GM23338 (cell line): ENCODE measurements at regions not wholly inside any gene's neighbourhood (a gene's known extent, or its start where the extent isn't known, plus 50 kb on each side); places are given as distances from the start of the nearest gene placed in this dataset.

Experiments
- ATAC-seq: fragments of 200-7000 bp; cut with Tn5 transposase; 3 replicates; pipeline ENCODE4 v1.9.1; 2020
- DNase-seq: peaks from one replicate; pipeline ENCODE4 v3.0.0-alpha.2; 2015; ENCODE audit warnings: low spot score
- H2AFZ ChIP-seq: fragments of 200-600 bp; sonication (generic); 2 replicates; pipeline ENCODE4 v1.8.0; 2016; ENCODE audit warnings: antibody characterized with exemption, mild to moderate bottlenecking, moderate library complexity
- H3F3A ChIP-seq: fragments of 200-600 bp; sonication (generic); replicated peaks from 2 replicates; pipeline ENCODE4 v1.8.0; 2017; ENCODE audit warnings: antibody characterized with exemption, mixed run types, low read depth
- H3K27ac ChIP-seq: fragments of 200-600 bp; sonication (generic); 2 replicates; pipeline ENCODE4 v1.6.1; 2016; ENCODE audit warnings: low read depth
- H3K27me3 ChIP-seq: fragments of 200-600 bp; sonication (generic); 2 replicates; pipeline ENCODE4 v1.8.0; 2016; ENCODE audit warnings: mild to moderate bottlenecking, mixed run types, moderate library complexity; ENCODE audit not compliant: insufficient read depth
- H3K36me3 ChIP-seq: fragments of 200-600 bp; sonication (generic); 2 replicates; pipeline ENCODE4 v1.8.0; 2016; ENCODE audit warnings: mild to moderate bottlenecking; ENCODE audit not compliant: insufficient read depth
- H3K4me1 ChIP-seq: fragments of 200-600 bp; sonication (generic); 2 replicates; pipeline ENCODE4 v1.8.0; 2016; ENCODE audit warnings: mild to moderate bottlenecking, moderate library complexity; ENCODE audit not compliant: insufficient read depth
- H3K4me2 ChIP-seq: fragments of 200-600 bp; sonication (generic); 2 replicates; pipeline ENCODE4 v1.7.1; 2017; ENCODE audit warnings: mixed run types
- H3K4me3 ChIP-seq: fragments of 200-600 bp; sonication (generic); 2 replicates; pipeline ENCODE4 v1.6.1; 2016; ENCODE audit warnings: mixed run types
- H3K79me2 ChIP-seq: fragments of 200-600 bp; sonication (generic); replicated peaks from 2 replicates; pipeline ENCODE4 v1.8.0; 2017; ENCODE audit warnings: mild to moderate bottlenecking; ENCODE audit not compliant: insufficient read depth
- H3K9me2 ChIP-seq: fragments of 200-600 bp; sonication (generic); 2 replicates; pipeline ENCODE4 v1.8.0; 2017; ENCODE audit not compliant: insufficient read depth
- H4K20me1 ChIP-seq: fragments of 200-600 bp; sonication (generic); replicated peaks from 2 replicates; pipeline ENCODE4 v1.8.0; 2017; ENCODE audit warnings: mild to moderate bottlenecking; ENCODE audit not compliant: insufficient read depth
- H3K27ac Mint-ChIP-seq: 2 replicates; pipeline ENCODE4 v1.8.0; 2020; ENCODE audit warnings: inconsistent platforms, mild to moderate bottlenecking, moderate library complexity, mixed read lengths
- H3K27me3 Mint-ChIP-seq: 3 replicates; pipeline ENCODE4 v1.8.0; 2022; ENCODE audit warnings: low read depth, mild to moderate bottlenecking, moderate library complexity, mixed read lengths, inconsistent platforms; ENCODE audit not compliant: insufficient read depth, poor library complexity
- H3K36me3 Mint-ChIP-seq: 3 replicates; pipeline ENCODE4 v1.8.0; 2021; ENCODE audit warnings: low read depth, mild to moderate bottlenecking, inconsistent platforms, moderate library complexity, mixed read lengths
- H3K4me1 Mint-ChIP-seq: 3 replicates; pipeline ENCODE4 v1.8.0; 2020; ENCODE audit warnings: mild to moderate bottlenecking, inconsistent platforms, mixed read lengths
- H3K4me3 Mint-ChIP-seq: 3 replicates; pipeline ENCODE4 v1.8.0; 2021; ENCODE audit warnings: moderate library complexity, mild to moderate bottlenecking, inconsistent platforms, mixed read lengths
- H3K9me3 Mint-ChIP-seq: 3 replicates; pipeline ENCODE4 v1.8.0; 2020; ENCODE audit warnings: moderate library complexity, mild to moderate bottlenecking, inconsistent platforms, mixed read lengths
- CREB1 ChIP-seq: fragments of 250-450 bp; sonication (Bioruptor Pico); IDR thresholded peaks from 2 replicates; pipeline ENCODE4 v1.5.0; 2020; ENCODE audit warnings: low read depth, mild to moderate bottlenecking, moderate library complexity
- CTCF ChIP-seq, 2 experiments: fragments of 200-600 bp in 1 of 2; sonication (generic) in 1 of 2; conservative IDR thresholded peaks; 2 replicates each; pipeline versions ENCODE4 v1.5.1 to v1.6.1; 2016 to 2017; ENCODE audit warnings: antibody characterized with exemption in 2 of 2, low read depth in 2 of 2, mild to moderate bottlenecking in 2 of 2, moderate library complexity in 1 of 2
- ETS1 ChIP-seq: IDR thresholded peaks from 2 replicates; pipeline ENCODE4 v1.6.1; 2016; ENCODE audit warnings: antibody characterized with exemption
- EZH2phosphoT487 ChIP-seq: fragments of 200-600 bp; sonication (generic); IDR thresholded peaks from one replicate; pipeline ENCODE4 v1.8.1; 2018; ENCODE audit warnings: antibody characterized with exemption; ENCODE audit not compliant: unreplicated experiment
- NANOG ChIP-seq: IDR thresholded peaks from 2 replicates; pipeline ENCODE4 v1.6.1; 2016; ENCODE audit warnings: antibody characterized with exemption, borderline replicate concordance
- STAT1 ChIP-seq: IDR thresholded peaks from one replicate; pipeline ENCODE4 v1.6.1; 2016; ENCODE audit warnings: antibody characterized with exemption; ENCODE audit not compliant: unreplicated experiment
- ZNF114 ChIP-seq: fragments of 250-450 bp; sonication (Bioruptor Pico); IDR thresholded peaks from 2 replicates; pipeline ENCODE4 v1.5.0; 2020; ENCODE audit warnings: mild to moderate bottlenecking, moderate library complexity
- ZNF331 ChIP-seq: fragments of 250-450 bp; sonication (Bioruptor Pico); IDR thresholded peaks from 2 replicates; pipeline ENCODE4 v1.5.0; 2020; ENCODE audit warnings: low read depth, mild to moderate bottlenecking, moderate library complexity
- ZNF462 ChIP-seq: fragments of 250-450 bp; sonication (Bioruptor Pico); IDR thresholded peaks from 2 replicates; pipeline ENCODE4 v1.5.0; 2020; ENCODE audit warnings: mild to moderate bottlenecking, moderate library complexity

- TF ChIP-seq ZNF462 (CRISPR knock-in tag): no peak
Observed at GRCh38 chr6:96723362-96723761, 113.9 kb downstream of the GPR63 start (continued).

- DNase-seq: no peak
- Mint-ChIP-seq H3K4me3 (no peak overlapping the region), H3K4me1 (peaks cover 4% of the 10 kb centered on the region; the same call in 2 of the 3 replicates), H3K27me3 (peaks cover 2% of the 10 kb centered on the region), H3K27ac (no peak overlapping the region), H3K36me3 (no peaks in the 10 kb centered on the region), H3K9me3 (no peaks in the 10 kb centered on the region)
- no peaks in the 10 kb centered on the region for H3K4me1 ChIP-seq
- H3K79me2 ChIP-seq: no peaks in the 10 kb centered on the region
- no peak overlapping the region for H3K4me3 ChIP-seq
- no peak for ATAC-seq
- H3K27ac ChIP-seq: no peak overlapping the region
- H3K4me2 ChIP-seq: no peak overlapping the region
- H3F3A ChIP-seq: no peaks in the 10 kb centered on the region
- 0 out of 2 replicates have a peak, but pooled peaks cover under 1% of the 10 kb centered on the region for H3K9me2 ChIP-seq
- H3K36me3 ChIP-seq: no peaks in the 10 kb centered on the region
- no peaks in the 10 kb centered on the region for H4K20me1 ChIP-seq
- no peaks in the 10 kb centered on the region for H3K27me3 ChIP-seq
- H2AFZ ChIP-seq: no peak overlapping the region
- TF ChIP-seq CTCF (conservative IDR thresholded peaks at IDR 0.05; ENCODE audit: low read depth in 2 of 2) (no peak), ETS1 (no peak), STAT1 (no peak), EZH2phosphoT487 (no peak), ZNF331 (no peak), NANOG (no peak), CREB1 (CRISPR knock-in tag) (no peak), ZNF114 (CRISPR knock-in tag) (no peak)
Observed at GRCh38 chr6:96721227-96721626, 116.0 kb downstream of the GPR63 start.
